ENCODE measurements at regions not wholly inside any gene's neighbourhood (a gene's known extent, or its start where the extent isn't known, plus 50 kb on each side); places are given as distances from the start of the nearest gene placed in this dataset.

GRCh38 chr1:78424720-78425119, 66.1 kb upstream of the PTGFR start:
- no peaks in the 10 kb centered on the region for H3F3A ChIP-seq (ENCODE audit: low read length, unreplicated experiment)
- no peaks in the 10 kb centered on the region for H3K36me3 ChIP-seq (ENCODE audit: low read depth, low read length)
- ChIA-PET CTCF (no interaction called here), POLR2A (ENCODE audit: unreplicated experiment) (interaction anchor here (0.5 kb wide), 1 partner anchor 36 kb away, joined by 3 read pairs; no protein-coding TSS in a partner anchor)
- TF ChIP-seq CTCF (conservative IDR thresholded peaks at IDR 0.05; ENCODE audit: low read depth, low read length) (no peak), EZH2phosphoT487 (IDR thresholded peaks at IDR 0.05; ENCODE audit: borderline replicate concordance, low read length) (no peak), EZH2 (IDR thresholded peaks at IDR 0.05; ENCODE audit: low read length, unreplicated experiment) (no peak)
- no peak overlapping the region for H3K4me2 ChIP-seq (ENCODE audit: low read length)
- H3K4me3 ChIP-seq (ENCODE audit: low read length), result no peak overlapping the region
- H3K27me3 ChIP-seq (ENCODE audit: low read length), result no peaks in the 10 kb centered on the region
- no peak overlapping the region for H3K27ac ChIP-seq (ENCODE audit: low read length)
- DNase-seq (peak; percentile 25), ATAC-seq (peak; percentile 71)
- no peak overlapping the region for H2AFZ ChIP-seq (ENCODE audit: low read length)
- H3K9ac ChIP-seq (ENCODE audit: low read length), result no peak overlapping the region
- intact Hi-C loops (cut with micrococcal nuclease), result no loop called here
- no peaks in the 10 kb centered on the region for H3K79me2 ChIP-seq (ENCODE audit: low read length)
- H3K9me3 ChIP-seq (ENCODE audit: low read length), result no peaks in the 10 kb centered on the region
- H3K4me1 ChIP-seq (ENCODE audit: insufficient read depth, low read length), result 0 out of 2 replicates have a peak, but pooled peaks cover 10% of the 10 kb centered on the region
- H4K20me1 ChIP-seq (ENCODE audit: low read length), result no peaks in the 10 kb centered on the region
- no peaks in the 10 kb centered on the region for H3K9me2 ChIP-seq (replicated peaks; ENCODE audit: low read length)
- no TSS peak for BruUV-seq (replicated peaks)

GRCh38 chr1:78426408-78426807, 64.4 kb upstream of the PTGFR start:
- Histone ChIP-seq H4K20me1 (ENCODE audit: low read length) (no peaks in the 10 kb centered on the region), H3K4me1 (ENCODE audit: insufficient read depth, low read length) (0 out of 2 replicates have a peak, but pooled peaks cover 10% of the 10 kb centered on the region), H3K9me3 (ENCODE audit: low read length) (no peaks in the 10 kb centered on the region), H3K36me3 (ENCODE audit: low read depth, low read length) (no peaks in the 10 kb centered on the region), H3K4me3 (ENCODE audit: low read length) (no peak overlapping the region), H3K79me2 (ENCODE audit: low read length) (no peaks in the 10 kb centered on the region), H3F3A (ENCODE audit: low read length, unreplicated experiment) (no peaks in the 10 kb centered on the region), H3K27ac (ENCODE audit: low read length) (no peak overlapping the region), H3K27me3 (ENCODE audit: low read length) (no peaks in the 10 kb centered on the region), H2AFZ (ENCODE audit: low read length) (no peak overlapping the region), H3K9ac (ENCODE audit: low read length) (no peak overlapping the region), H3K9me2 (replicated peaks; ENCODE audit: low read length) (no peaks in the 10 kb centered on the region), H3K4me2 (ENCODE audit: low read length) (no peak overlapping the region)
- CTCF ChIA-PET, result no interaction called here
- no TSS peak for BruUV-seq (replicated peaks)
- intact Hi-C loops (cut with micrococcal nuclease), result no loop called here
- DNase-seq (no peak), ATAC-seq (no peak)
- TF ChIP-seq EZH2 (IDR thresholded peaks at IDR 0.05; ENCODE audit: low read length, unreplicated experiment) (no peak), CTCF (conservative IDR thresholded peaks at IDR 0.05; ENCODE audit: low read depth, low read length) (no peak), EZH2phosphoT487 (IDR thresholded peaks at IDR 0.05; ENCODE audit: borderline replicate concordance, low read length) (no peak)
- POLR2A ChIA-PET (ENCODE audit: unreplicated experiment), result no interaction called here

- no peaks in the 10 kb centered on the region for H3K36me3 ChIP-seq (ENCODE audit: low read depth, low read length)
- no peaks in the 10 kb centered on the region for H3F3A ChIP-seq (ENCODE audit: low read length, unreplicated experiment)
- H3K9ac ChIP-seq (ENCODE audit: low read length), result no peak overlapping the region
- H3K4me1 ChIP-seq (ENCODE audit: insufficient read depth, low read length), result 0 out of 2 replicates have a peak, but pooled peaks cover 10% of the 10 kb centered on the region
- no peaks in the 10 kb centered on the region for H3K9me3 ChIP-seq (ENCODE audit: low read length)
- TF ChIP-seq EZH2 (IDR thresholded peaks at IDR 0.05; ENCODE audit: low read length, unreplicated experiment) (no peak), EZH2phosphoT487 (IDR thresholded peaks at IDR 0.05; ENCODE audit: borderline replicate concordance, low read length) (no peak), CTCF (conservative IDR thresholded peaks at IDR 0.05; ENCODE audit: low read depth, low read length) (no peak)
- H3K79me2 ChIP-seq (ENCODE audit: low read length), result no peaks in the 10 kb centered on the region
- intact Hi-C loops (cut with micrococcal nuclease), result no loop called here
- H4K20me1 ChIP-seq (ENCODE audit: low read length), result no peaks in the 10 kb centered on the region
- H3K9me2 ChIP-seq (replicated peaks; ENCODE audit: low read length), result no peaks in the 10 kb centered on the region
- POLR2A ChIA-PET (ENCODE audit: unreplicated experiment), result no interaction called here
- ATAC-seq (no peak), DNase-seq (no peak)
- CTCF ChIA-PET, result no interaction called here
- no peak overlapping the region for H3K4me3 ChIP-seq (ENCODE audit: low read length)
- no peak overlapping the region for H3K4me2 ChIP-seq (ENCODE audit: low read length)
- BruUV-seq (replicated peaks), result no TSS peak
- no peak overlapping the region for H3K27ac ChIP-seq (ENCODE audit: low read length)
- no peak overlapping the region for H2AFZ ChIP-seq (ENCODE audit: low read length)
- H3K27me3 ChIP-seq (ENCODE audit: low read length), result no peaks in the 10 kb centered on the region
These were observed 63.3 kb upstream of the PTGFR start for GRCh38 chr1:78427506-78427905.

Measured in PC-3 (cell line).